Neural cell (in vitro differentiated cells): ENCODE measurements at regions not wholly inside any gene's neighbourhood (a gene's known extent, or its start where the extent isn't known, plus 50 kb on each side); places are given as distances from the start of the nearest gene placed in this dataset.

Experiments
- H2AFZ ChIP-seq: fragments of 200-600, 300-800 bp; sonication (generic), shearing (Covaris generic); 2 replicates; pipeline ENCODE4 v1.6.0; 2014; ENCODE audit warnings: low read depth, mild to moderate bottlenecking, antibody characterized with exemption, low read length, moderate library complexity
- H3F3A ChIP-seq: fragments of 200-600 bp; shearing (Covaris generic); 2 replicates; pipeline ENCODE4 v1.6.1; 2016; ENCODE audit warnings: mild to moderate bottlenecking, moderate library complexity, mixed read lengths, antibody characterized with exemption, low read length; ENCODE audit not compliant: insufficient read depth, poor library complexity, severe bottlenecking
- H3K27ac ChIP-seq: fragments of 200-600, 300-800 bp; sonication (generic), shearing (Covaris generic); 2 replicates; pipeline ENCODE4 v1.5.1; 2014; ENCODE audit warnings: mild to moderate bottlenecking, low read length, moderate library complexity
- H3K27me3 ChIP-seq: fragments of 300-800, 200-600 bp; sonication (generic), shearing (Covaris generic); 2 replicates; pipeline ENCODE4 v1.6.0; 2014; ENCODE audit warnings: mild to moderate bottlenecking, low read depth, low read length, moderate library complexity; ENCODE audit not compliant: insufficient read depth
- H3K36me3 ChIP-seq: fragments of 300-800, 200-600 bp; sonication (generic), shearing (Covaris generic); 2 replicates; pipeline ENCODE4 v1.5.1; 2014; ENCODE audit warnings: mild to moderate bottlenecking, antibody characterized with exemption, low read length, moderate library complexity; ENCODE audit not compliant: insufficient read depth
- H3K4me2 ChIP-seq: fragments of 300-800, 200-600 bp; sonication (generic), shearing (Covaris generic); 2 replicates; pipeline ENCODE4 v1.6.0; 2014; ENCODE audit warnings: mild to moderate bottlenecking, low read length
- H3K4me3 ChIP-seq: fragments of 300-800, 200-600 bp; sonication (generic), shearing (Covaris generic); 2 replicates; pipeline ENCODE4 v1.5.1; 2014; ENCODE audit warnings: mild to moderate bottlenecking, low read length, moderate library complexity
- H3K79me2 ChIP-seq: fragments of 200-600 bp; shearing (Covaris generic); replicated peaks from 2 replicates; pipeline ENCODE4 v1.6.0; 2014; ENCODE audit warnings: mild to moderate bottlenecking, low read length, moderate library complexity; ENCODE audit not compliant: insufficient read depth
- H3K9ac ChIP-seq: fragments of 300-800, 200-600 bp; sonication (generic), shearing (Covaris generic); 2 replicates; pipeline ENCODE4 v1.6.1; 2016; ENCODE audit warnings: mild to moderate bottlenecking, low read length, mixed read lengths
- H3K9me2 ChIP-seq: fragments of 200-600 bp; shearing (Covaris generic); 2 replicates; pipeline ENCODE4 v1.6.1; 2016; ENCODE audit warnings: mild to moderate bottlenecking, low read length, mixed read lengths; ENCODE audit not compliant: insufficient read depth
- H3K9me3 ChIP-seq: fragments of 200-600, 300-800 bp; sonication (generic), shearing (Covaris generic); 2 replicates; pipeline ENCODE4 v1.6.1; 2016; ENCODE audit warnings: mild to moderate bottlenecking, mixed run types, low read length, moderate library complexity, mixed read lengths
- H4K20me1 ChIP-seq: fragments of 200-600 bp; shearing (Covaris generic); 2 replicates; pipeline ENCODE4 v1.6.1; 2016; ENCODE audit warnings: mild to moderate bottlenecking, mixed run types; ENCODE audit not compliant: insufficient read depth
- EP300 ChIP-seq: fragments of 450-650 bp; conservative IDR thresholded peaks from 2 replicates; pipeline ENCODE4 v1.6.1; 2014; ENCODE audit warnings: antibody characterized with exemption, mild to moderate bottlenecking, moderate library complexity; ENCODE audit not compliant: poor library complexity, severe bottlenecking
- EZH2 ChIP-seq: fragments of 200-600, 300-800 bp; shearing (Covaris generic), sonication (generic); IDR thresholded peaks from 2 replicates; pipeline ENCODE4 v1.6.1; 2014; ENCODE audit warnings: antibody characterized with exemption, low read length, borderline replicate concordance, mild to moderate bottlenecking; ENCODE audit not compliant: insufficient read depth, poor library complexity, severe bottlenecking
- MXI1 ChIP-seq: fragments of 450-650 bp; conservative IDR thresholded peaks from 2 replicates; pipeline ENCODE4 v1.6.1; 2014; ENCODE audit warnings: antibody characterized with exemption, mild to moderate bottlenecking; ENCODE audit not compliant: poor library complexity, severe bottlenecking
- POLR2AphosphoS5 ChIP-seq: IDR thresholded peaks from 2 replicates; pipeline ENCODE4 v1.6.1; 2012
- RAD21 ChIP-seq: fragments of 450-650 bp; conservative IDR thresholded peaks from 2 replicates; pipeline ENCODE4 v1.6.1; 2014; ENCODE audit warnings: antibody characterized with exemption, mild to moderate bottlenecking, moderate library complexity
- SMC3 ChIP-seq: fragments of 450-650 bp; conservative IDR thresholded peaks from 2 replicates; pipeline ENCODE4 v1.6.1; 2014; ENCODE audit warnings: antibody characterized with exemption, mild to moderate bottlenecking, moderate library complexity; ENCODE audit not compliant: poor library complexity
- TAF1 ChIP-seq: IDR thresholded peaks from 2 replicates; pipeline ENCODE4 v1.6.1; 2012; ENCODE audit warnings: low read depth
- TF ChIP-seq, protein P1 (sequence below): IDR thresholded peaks from 2 replicates; pipeline ENCODE4 v1.6.1; 2012; ENCODE audit warnings: borderline replicate concordance
- TF ChIP-seq, protein P2 (sequence below): fragments of 450-650 bp; IDR thresholded peaks from 2 replicates; pipeline ENCODE4 v1.5.1; 2014; ENCODE audit warnings: antibody characterized with exemption, mild to moderate bottlenecking, moderate library complexity; ENCODE audit not compliant: poor library complexity, severe bottlenecking

DNA sequence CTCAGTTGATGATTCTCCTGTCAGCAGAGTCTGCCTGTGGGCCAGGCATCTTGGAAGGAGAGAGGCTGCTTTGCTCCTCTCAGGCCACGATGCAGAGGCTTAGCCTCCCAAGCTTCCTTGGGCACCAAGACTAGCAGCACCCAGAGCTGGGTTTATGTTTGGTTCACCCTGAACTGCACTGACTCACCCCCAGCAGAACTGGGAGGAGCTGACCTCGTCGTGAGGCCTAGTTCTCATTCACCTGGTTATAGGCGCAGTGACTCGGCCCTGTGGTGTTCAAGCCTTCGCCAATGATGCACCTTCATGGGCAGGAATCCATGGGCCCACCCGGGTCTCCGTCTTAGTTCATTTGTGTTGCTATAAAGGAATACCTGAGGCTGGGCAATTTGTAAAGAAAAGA, 122.0 kb upstream of the ZNF438 start:
- Histone ChIP-seq H2AFZ (no peak overlapping the region), H3K4me3 (no peak overlapping the region), H3K9me2 (no peaks in the 10 kb centered on the region), H3K9ac (no peak overlapping the region), H3K79me2 (no peaks in the 10 kb centered on the region), H3F3A (no peaks in the 10 kb centered on the region), H4K20me1 (no peaks in the 10 kb centered on the region), H3K4me2 (no peak overlapping the region), H3K9me3 (no peaks in the 10 kb centered on the region), H3K27me3 (no peaks in the 10 kb centered on the region), H3K27ac (no peak overlapping the region), H3K36me3 (no peaks in the 10 kb centered on the region)
- TF ChIP-seq POLR2AphosphoS5: no peak
- no peak for TF ChIP-seq RAD21
- no peak for TF ChIP-seq EZH2
- TF ChIP-seq, protein P1, sequence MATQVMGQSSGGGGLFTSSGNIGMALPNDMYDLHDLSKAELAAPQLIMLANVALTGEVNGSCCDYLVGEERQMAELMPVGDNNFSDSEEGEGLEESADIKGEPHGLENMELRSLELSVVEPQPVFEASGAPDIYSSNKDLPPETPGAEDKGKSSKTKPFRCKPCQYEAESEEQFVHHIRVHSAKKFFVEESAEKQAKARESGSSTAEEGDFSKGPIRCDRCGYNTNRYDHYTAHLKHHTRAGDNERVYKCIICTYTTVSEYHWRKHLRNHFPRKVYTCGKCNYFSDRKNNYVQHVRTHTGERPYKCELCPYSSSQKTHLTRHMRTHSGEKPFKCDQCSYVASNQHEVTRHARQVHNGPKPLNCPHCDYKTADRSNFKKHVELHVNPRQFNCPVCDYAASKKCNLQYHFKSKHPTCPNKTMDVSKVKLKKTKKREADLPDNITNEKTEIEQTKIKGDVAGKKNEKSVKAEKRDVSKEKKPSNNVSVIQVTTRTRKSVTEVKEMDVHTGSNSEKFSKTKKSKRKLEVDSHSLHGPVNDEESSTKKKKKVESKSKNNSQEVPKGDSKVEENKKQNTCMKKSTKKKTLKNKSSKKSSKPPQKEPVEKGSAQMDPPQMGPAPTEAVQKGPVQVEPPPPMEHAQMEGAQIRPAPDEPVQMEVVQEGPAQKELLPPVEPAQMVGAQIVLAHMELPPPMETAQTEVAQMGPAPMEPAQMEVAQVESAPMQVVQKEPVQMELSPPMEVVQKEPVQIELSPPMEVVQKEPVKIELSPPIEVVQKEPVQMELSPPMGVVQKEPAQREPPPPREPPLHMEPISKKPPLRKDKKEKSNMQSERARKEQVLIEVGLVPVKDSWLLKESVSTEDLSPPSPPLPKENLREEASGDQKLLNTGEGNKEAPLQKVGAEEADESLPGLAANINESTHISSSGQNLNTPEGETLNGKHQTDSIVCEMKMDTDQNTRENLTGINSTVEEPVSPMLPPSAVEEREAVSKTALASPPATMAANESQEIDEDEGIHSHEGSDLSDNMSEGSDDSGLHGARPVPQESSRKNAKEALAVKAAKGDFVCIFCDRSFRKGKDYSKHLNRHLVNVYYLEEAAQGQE: no peak
- TF ChIP-seq, protein P2, sequence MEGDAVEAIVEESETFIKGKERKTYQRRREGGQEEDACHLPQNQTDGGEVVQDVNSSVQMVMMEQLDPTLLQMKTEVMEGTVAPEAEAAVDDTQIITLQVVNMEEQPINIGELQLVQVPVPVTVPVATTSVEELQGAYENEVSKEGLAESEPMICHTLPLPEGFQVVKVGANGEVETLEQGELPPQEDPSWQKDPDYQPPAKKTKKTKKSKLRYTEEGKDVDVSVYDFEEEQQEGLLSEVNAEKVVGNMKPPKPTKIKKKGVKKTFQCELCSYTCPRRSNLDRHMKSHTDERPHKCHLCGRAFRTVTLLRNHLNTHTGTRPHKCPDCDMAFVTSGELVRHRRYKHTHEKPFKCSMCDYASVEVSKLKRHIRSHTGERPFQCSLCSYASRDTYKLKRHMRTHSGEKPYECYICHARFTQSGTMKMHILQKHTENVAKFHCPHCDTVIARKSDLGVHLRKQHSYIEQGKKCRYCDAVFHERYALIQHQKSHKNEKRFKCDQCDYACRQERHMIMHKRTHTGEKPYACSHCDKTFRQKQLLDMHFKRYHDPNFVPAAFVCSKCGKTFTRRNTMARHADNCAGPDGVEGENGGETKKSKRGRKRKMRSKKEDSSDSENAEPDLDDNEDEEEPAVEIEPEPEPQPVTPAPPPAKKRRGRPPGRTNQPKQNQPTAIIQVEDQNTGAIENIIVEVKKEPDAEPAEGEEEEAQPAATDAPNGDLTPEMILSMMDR: no peak
- TF ChIP-seq TAF1: no peak

DNA sequence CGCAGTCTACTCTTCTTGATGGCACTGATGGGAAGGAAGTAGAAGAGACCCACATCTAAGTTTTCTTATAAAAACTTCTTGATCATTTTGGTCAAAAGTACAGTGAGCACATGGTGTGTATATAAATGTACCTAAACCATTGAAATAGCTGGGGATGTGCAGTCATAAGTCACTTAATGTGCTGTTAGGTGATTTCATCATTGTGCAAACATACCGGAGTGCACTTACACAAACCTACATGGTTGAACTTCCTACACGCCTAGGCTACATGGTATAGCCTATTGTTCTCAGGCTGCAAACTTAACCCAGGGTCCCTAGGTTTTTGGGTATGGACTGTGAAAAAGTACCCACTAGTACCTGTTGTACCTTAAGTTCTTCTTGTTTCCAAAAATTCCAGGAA, 123.3 kb upstream of the ZNF438 start:
- no peaks in the 10 kb centered on the region for H3K27me3 ChIP-seq
- H3K4me2 ChIP-seq: no peak overlapping the region
- no peak overlapping the region for H3K27ac ChIP-seq
- no peak overlapping the region for H3K4me3 ChIP-seq
- H3K9me3 ChIP-seq: no peaks in the 10 kb centered on the region
- H2AFZ ChIP-seq: no peak overlapping the region
- H4K20me1 ChIP-seq: no peaks in the 10 kb centered on the region
- H3K79me2 ChIP-seq: no peaks in the 10 kb centered on the region
- H3K9ac ChIP-seq: no peak overlapping the region
- H3K9me2 ChIP-seq: no peaks in the 10 kb centered on the region
- TF ChIP-seq, protein P1: no peak
- TF ChIP-seq, protein P2: no peak
- TF ChIP-seq EP300 (no peak), EZH2 (no peak), MXI1 (no peak), TAF1 (no peak), RAD21 (no peak), SMC3 (no peak), POLR2AphosphoS5 (no peak)
- no peaks in the 10 kb centered on the region for H3K36me3 ChIP-seq
- H3F3A ChIP-seq: no peaks in the 10 kb centered on the region
